Jurkat, Clone E6-1 (cell line): ENCODE measurements at regions not wholly inside any gene's neighbourhood (a gene's known extent, or its start where the extent isn't known, plus 50 kb on each side); places are given as distances from the start of the nearest gene placed in this dataset.

ENCODE experiments used
- DNase-seq: peaks from one replicate; pipeline ENCODE4 v3.0.0-alpha.2; 2011; ENCODE audit warnings: low read depth, low spot score
- H3K4me3 ChIP-seq: 2 replicates; pipeline ENCODE4 v1.5.1; 2011; ENCODE audit warnings: mild to moderate bottlenecking, low read length, control low read depth, moderate library complexity

DNA sequence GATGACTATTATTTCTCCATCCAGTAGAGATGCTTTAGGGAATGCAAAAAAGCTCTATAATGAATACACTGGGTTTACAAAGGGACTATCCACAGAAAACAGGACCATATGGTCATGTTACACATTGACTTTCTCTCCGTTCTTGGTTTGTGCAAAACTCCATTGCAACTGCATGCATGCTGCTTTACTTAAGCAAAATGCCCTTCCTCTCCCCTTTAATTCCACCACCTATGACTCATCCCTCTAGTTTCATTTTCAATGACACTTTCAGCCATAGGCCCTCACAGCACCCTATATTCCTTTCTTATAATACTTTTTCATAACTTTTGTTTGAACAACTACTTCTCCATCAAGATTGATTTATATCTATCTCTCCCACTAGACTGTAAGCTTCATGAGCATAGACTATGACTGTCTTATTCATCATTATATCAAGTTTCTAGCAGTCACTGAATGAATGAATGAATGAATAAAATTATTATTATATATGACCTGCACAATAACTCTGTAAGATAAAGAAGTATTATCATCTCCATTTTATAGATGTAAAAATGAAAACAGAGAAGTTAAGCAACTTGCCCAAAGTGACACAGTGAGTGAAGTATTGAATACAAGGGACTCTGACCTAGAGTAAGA lies 248.9 kb downstream of the PLPP3 start:
- no peak for DNase-seq
- no peak overlapping the region for H3K4me3 ChIP-seq

- no peak overlapping the region for H3K4me3 ChIP-seq
- DNase-seq = no peak
These were observed 249.4 kb downstream of the PLPP3 start for GRCh38 chr1:56329970-56330369.

DNA sequence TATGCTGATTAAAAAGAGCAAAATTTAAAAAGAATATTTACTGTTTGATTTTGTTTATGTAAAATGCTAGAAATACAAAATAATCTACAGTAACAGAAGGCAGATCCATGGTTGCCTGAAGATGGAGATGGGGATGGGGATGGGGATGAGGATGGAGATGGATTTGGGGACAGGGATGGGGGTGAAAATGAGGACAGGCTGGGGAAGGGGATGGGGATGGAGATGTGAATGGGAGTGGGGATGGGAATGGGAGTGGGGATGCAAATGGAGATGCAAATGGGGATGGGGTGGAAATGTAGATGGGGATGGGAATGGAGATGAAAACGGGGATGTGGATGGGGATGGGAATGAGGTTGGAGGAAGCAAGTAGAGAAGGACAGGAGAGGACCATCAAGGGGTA lies 252.2 kb downstream of the PLPP3 start:
- no peak for DNase-seq
- no peak overlapping the region for H3K4me3 ChIP-seq

- no peak for DNase-seq
- H3K4me3 ChIP-seq = no peak overlapping the region
These were observed 253.3 kb downstream of the PLPP3 start for GRCh38 chr1:56326056-56326455.

DNA sequence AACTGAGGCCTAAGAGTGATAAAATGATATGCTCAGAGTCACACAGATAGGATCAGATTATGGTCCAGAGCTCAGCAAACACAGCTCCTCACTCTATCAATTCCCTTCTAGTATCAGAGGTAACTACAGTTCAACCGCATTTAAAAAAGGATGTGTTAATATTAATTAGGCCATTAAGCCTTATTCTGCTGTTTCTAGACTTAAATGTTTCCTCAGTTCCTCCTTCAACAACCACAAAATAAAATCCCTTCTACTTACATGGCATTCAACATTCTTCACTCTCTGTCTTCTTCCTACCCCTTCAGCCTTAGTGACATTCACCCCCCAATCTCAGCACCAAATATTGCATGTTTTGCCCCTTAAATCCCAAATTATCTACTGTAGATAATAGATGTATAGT lies 254.9 kb downstream of the PLPP3 start:
- DNase-seq = no peak
- H3K4me3 ChIP-seq = no peak overlapping the region

GRCh38 chr1:56322211-56322610 lies 257.2 kb downstream of the PLPP3 start:
- H3K4me3 ChIP-seq = no peak overlapping the region
- DNase-seq = no peak

GRCh38 chr1:56321150-56321490 lies 258.2 kb downstream of the PLPP3 start:
- no peak for DNase-seq
- H3K4me3 ChIP-seq = no peak overlapping the region

GRCh38 chr1:56320464-56321149 lies 258.8 kb downstream of the PLPP3 start:
- no peak overlapping the region for H3K4me3 ChIP-seq
- DNase-seq = no peak

GRCh38 chr1:56317722-56318121 lies 261.6 kb downstream of the PLPP3 start:
- DNase-seq = no peak
- H3K4me3 ChIP-seq = no peak overlapping the region

GRCh38 chr1:56315293-56315942 lies 263.9 kb downstream of the PLPP3 start:
- DNase-seq = no peak
- no peak overlapping the region for H3K4me3 ChIP-seq

- H3K4me3 ChIP-seq = no peak overlapping the region
- no peak for DNase-seq
These were observed 265.8 kb downstream of the PLPP3 start for GRCh38 chr1:56313560-56313959.

DNA sequence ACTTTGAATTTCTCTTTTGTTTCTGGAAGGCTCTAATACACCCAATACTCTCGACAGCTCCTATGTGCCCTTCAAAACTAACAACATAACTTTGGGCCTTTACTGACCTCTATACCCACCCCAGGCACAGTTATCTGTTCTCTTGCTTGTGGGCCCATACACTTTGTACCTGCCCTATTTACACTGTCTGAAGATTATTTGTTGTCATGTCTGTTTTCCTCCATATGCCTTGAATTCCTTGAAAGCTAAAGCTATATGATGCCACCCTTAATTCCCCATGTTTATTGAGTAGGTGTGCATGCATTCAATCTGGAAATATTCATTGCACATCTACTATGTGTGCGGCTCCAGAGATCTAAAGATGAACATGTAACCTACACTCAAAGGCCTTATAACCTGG lies 267.6 kb downstream of the PLPP3 start:
- H3K4me3 ChIP-seq = no peak overlapping the region
- no peak for DNase-seq

DNA sequence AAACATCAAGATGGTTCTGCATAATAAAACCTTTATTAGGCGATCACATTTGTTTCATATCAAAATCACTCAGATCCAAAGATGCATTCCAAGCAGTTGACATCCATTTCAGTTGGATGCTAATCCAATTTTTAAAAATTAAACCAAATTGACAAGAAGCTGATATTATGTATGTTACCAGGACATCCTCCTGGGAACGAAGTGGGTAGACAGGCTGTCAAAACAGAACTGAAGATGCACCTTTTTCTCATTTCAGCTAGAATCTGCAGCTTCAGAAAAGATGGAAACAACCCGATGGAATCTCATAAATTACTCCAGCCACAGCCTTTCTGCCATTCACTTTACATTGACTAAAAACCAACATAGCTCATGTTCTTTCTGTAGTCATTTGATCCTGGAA lies 268.4 kb downstream of the PLPP3 start:
- no peak overlapping the region for H3K4me3 ChIP-seq

GRCh38 chr1:56309065-56309464 lies 270.3 kb downstream of the PLPP3 start:
- no peak for DNase-seq
- no peak overlapping the region for H3K4me3 ChIP-seq

More for the DNA sequence above, 268.4 kb downstream of the PLPP3 start:
- no peak for DNase-seq

- DNase-seq = no peak
- no peak overlapping the region for H3K4me3 ChIP-seq
These were observed 274.4 kb downstream of the PLPP3 start for GRCh38 chr1:56304975-56305374.

DNA sequence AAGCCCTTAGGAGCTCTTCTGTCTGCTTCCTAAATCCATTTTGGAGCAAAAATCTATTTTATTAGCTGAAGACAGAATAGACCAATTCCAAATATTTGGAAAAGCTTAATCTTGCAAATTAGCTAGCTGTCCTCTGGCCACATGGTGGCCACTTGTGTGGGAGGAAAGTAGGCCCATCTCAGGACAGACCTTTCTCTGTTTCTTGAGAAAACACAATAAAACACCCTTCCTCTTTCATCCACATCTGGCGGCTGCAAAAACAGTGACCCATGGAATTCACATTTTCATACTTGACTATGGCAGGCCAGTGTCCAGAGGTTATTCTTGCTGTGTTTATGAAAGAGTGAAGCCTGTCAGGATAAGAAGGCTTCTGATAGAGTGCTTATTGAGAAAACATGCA lies 275.6 kb downstream of the PLPP3 start:
- DNase-seq = no peak
- H3K4me3 ChIP-seq = no peak overlapping the region

DNA sequence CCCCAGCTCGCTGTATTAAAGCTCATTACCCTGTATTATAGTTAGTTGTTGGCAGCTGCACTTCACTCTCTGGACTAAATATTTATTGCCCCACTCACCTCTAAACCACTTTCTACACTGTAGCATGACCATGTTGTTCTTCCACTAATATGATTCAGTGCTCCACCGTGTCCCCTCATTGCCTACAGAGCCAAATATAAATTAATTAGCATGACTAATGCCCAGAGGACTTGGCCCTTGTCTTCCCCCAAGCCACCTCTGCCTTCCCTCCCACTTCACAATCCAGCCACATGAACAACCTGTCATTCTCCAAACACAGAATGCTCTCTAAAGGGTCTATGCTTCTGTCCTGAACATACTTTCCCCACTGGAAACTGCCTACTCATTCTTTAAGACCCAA lies 276.5 kb downstream of the PLPP3 start:
- no peak overlapping the region for H3K4me3 ChIP-seq
- no peak for DNase-seq

DNA sequence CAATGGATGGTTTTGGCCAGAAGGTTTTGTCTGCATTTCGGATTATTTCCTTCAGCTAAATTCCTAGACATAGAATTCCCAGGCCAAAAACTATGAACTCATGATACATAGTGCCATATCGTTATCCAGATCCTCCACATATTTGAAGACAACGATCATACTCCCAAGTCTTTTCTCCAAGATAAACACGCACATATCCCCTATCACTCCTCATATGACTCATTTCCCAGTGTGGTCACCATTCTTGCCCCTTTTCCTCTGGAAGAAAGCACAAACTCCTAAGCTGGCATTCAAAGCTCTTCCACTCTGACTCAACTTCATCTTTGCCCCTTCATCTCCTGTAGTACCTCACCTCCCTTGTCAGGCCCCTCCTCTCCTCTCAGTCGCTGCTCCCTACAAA lies 277.6 kb downstream of the PLPP3 start:
- no peak for DNase-seq

GRCh38 chr1:56300836-56301235 lies 278.5 kb downstream of the PLPP3 start:
- H3K4me3 ChIP-seq = no peak overlapping the region
- DNase-seq = no peak

More for the DNA sequence above, 277.6 kb downstream of the PLPP3 start:
- H3K4me3 ChIP-seq = no peak overlapping the region

GRCh38 chr1:56298866-56299265 lies 280.5 kb downstream of the PLPP3 start:
- no peak for DNase-seq
- no peak overlapping the region for H3K4me3 ChIP-seq

DNA sequence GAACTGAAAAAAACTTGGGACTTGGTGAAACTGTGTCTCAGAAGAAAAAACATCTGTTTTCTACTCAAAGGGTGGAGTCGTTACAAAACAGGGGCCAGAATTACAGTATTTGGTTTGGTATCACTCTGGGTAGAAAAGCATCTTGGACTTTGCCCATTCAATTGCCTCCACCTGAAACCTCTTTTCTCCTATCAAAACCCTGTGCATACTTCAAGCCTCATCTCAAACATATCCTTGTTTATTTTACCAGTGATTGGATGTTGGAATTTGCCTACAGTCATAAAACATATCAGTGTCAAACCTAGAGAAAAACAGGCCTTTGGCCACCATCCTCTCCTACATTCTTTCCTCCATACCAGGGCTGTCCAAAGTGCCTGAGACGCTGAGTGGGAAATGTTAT lies 281.5 kb downstream of the PLPP3 start:
- H3K4me3 ChIP-seq = no peak overlapping the region
- no peak for DNase-seq
